GM21528 (cell line): ENCODE measurements at regions not wholly inside any gene's neighbourhood (a gene's known extent, or its start where the extent isn't known, plus 50 kb on each side); places are given as distances from the start of the nearest gene placed in this dataset.
"Not testable (repeated sequence)": the region's sequence is repeated elsewhere in the genome, so short reads cannot be mapped to it uniquely, and the experiment has no call there.

Experiments
- ATAC-seq: cut with Tn5 transposase; IDR thresholded peaks from one replicate; pipeline ENCODE4 v1.9.1; 2021; ENCODE audit warnings: mild to moderate bottlenecking, moderate library complexity; ENCODE audit not compliant: unreplicated experiment, low FRiP score

GRCh38 chr5:18495157-18495556 lies 860.9 kb downstream of the TAF11L14 start:
- ATAC-seq: no peak

- ATAC-seq: no peak
Measured at GRCh38 chr5:18496041-18496440, 861.8 kb downstream of the TAF11L14 start.

GRCh38 chr5:18497089-18497488 lies 862.8 kb downstream of the TAF11L14 start:
- no peak for ATAC-seq

- no peak for ATAC-seq
Measured at GRCh38 chr5:18503797-18504328, 869.6 kb downstream of the TAF11L14 start.

GRCh38 chr5:18507114-18507513 lies 872.9 kb downstream of the TAF11L14 start:
- ATAC-seq: no peak

GRCh38 chr5:18517641-18518380 lies 883.6 kb downstream of the TAF11L14 start:
- ATAC-seq: no peak

GRCh38 chr5:18523380-18523779 lies 889.1 kb downstream of the TAF11L14 start:
- ATAC-seq: no peak

- ATAC-seq: no peak
Measured at GRCh38 chr5:18526792-18527405, 892.6 kb downstream of the TAF11L14 start.

- no peak for ATAC-seq
Measured at GRCh38 chr5:18533137-18533536, 898.9 kb downstream of the TAF11L14 start.

GRCh38 chr5:18534119-18534518 lies 899.9 kb downstream of the TAF11L14 start:
- no peak for ATAC-seq

- not testable (repeated sequence) for ATAC-seq
Measured at GRCh38 chr5:18535753-18536152, 901.5 kb downstream of the TAF11L14 start.

- ATAC-seq: no peak
Measured at GRCh38 chr5:18544421-18544820, 910.2 kb downstream of the TAF11L14 start.

GRCh38 chr5:18546591-18546990 lies 912.3 kb downstream of the TAF11L14 start:
- no peak for ATAC-seq

GRCh38 chr5:18551716-18552115 lies 917.5 kb downstream of the TAF11L14 start:
- no peak for ATAC-seq

GRCh38 chr5:18553269-18553668 lies 919.0 kb downstream of the TAF11L14 start:
- no peak for ATAC-seq

GRCh38 chr5:18560602-18561001 lies 926.3 kb downstream of the TAF11L14 start:
- no peak for ATAC-seq

- ATAC-seq: no peak
Measured at GRCh38 chr5:18563853-18564252, 929.6 kb downstream of the TAF11L14 start.

- no peak for ATAC-seq
Measured at GRCh38 chr5:18566671-18567070, 932.4 kb downstream of the TAF11L14 start.

GRCh38 chr5:18576586-18576985 lies 942.3 kb downstream of the TAF11L14 start:
- no peak for ATAC-seq

- no peak for ATAC-seq
Measured at GRCh38 chr5:18601185-18601584, 966.9 kb downstream of the TAF11L14 start.

GRCh38 chr5:18602402-18602801 lies 968.1 kb downstream of the TAF11L14 start:
- ATAC-seq: no peak

GRCh38 chr5:18605186-18605585 lies 970.9 kb downstream of the TAF11L14 start:
- ATAC-seq: no peak
